Neuronal stem cell (in vitro differentiated cells): ENCODE measurements at regions not wholly inside any gene's neighbourhood (a gene's known extent, or its start where the extent isn't known, plus 50 kb on each side); places are given as distances from the start of the nearest gene placed in this dataset.

Experiments
- DNase-seq: peaks from one replicate; pipeline ENCODE4 v3.0.0-alpha.2; 2013; ENCODE audit warnings: low spot score
- H2AFZ ChIP-seq: one replicate; pipeline ENCODE4 v1.6.1; 2013; ENCODE audit warnings: mild to moderate bottlenecking, low read length, inconsistent platforms
- H2AK5ac ChIP-seq: 2 replicates; pipeline ENCODE4 v1.6.1; 2013; ENCODE audit warnings: low read depth, mild to moderate bottlenecking, inconsistent platforms, low read length, moderate library complexity, mixed read lengths
- H2BK120ac ChIP-seq: 2 replicates; pipeline ENCODE4 v1.6.1; 2013; ENCODE audit warnings: low read depth, mild to moderate bottlenecking, inconsistent platforms, low read length, moderate library complexity, mixed read lengths
- H2BK12ac ChIP-seq: one replicate; pipeline ENCODE4 v1.6.1; 2013; ENCODE audit warnings: low read length, inconsistent platforms
- H2BK15ac ChIP-seq: 2 replicates; pipeline ENCODE4 v1.6.1; 2013; ENCODE audit warnings: mild to moderate bottlenecking, low read length, inconsistent platforms, mixed read lengths
- H2BK5ac ChIP-seq: one replicate; pipeline ENCODE4 v1.6.1; 2013; ENCODE audit warnings: inconsistent platforms, mild to moderate bottlenecking, low read length, moderate library complexity
- H3K14ac ChIP-seq: one replicate; pipeline ENCODE4 v1.6.1; 2013; ENCODE audit warnings: low read length, inconsistent platforms
- H3K18ac ChIP-seq: 2 replicates; pipeline ENCODE4 v1.6.1; 2013; ENCODE audit warnings: low read length, inconsistent platforms
- H3K23ac ChIP-seq: 2 replicates; pipeline ENCODE4 v1.6.1; 2013; ENCODE audit warnings: low read depth, mild to moderate bottlenecking, mixed read lengths, low read length, inconsistent platforms; ENCODE audit not compliant: poor library complexity
- H3K27ac ChIP-seq: replicated peaks from 3 replicates; pipeline ENCODE4 v1.5.1; 2013; ENCODE audit warnings: low read length, inconsistent platforms
- H3K27me3 ChIP-seq, 3 experiments: 2 replicates each; pipeline ENCODE4 v1.6.1; 2013; ENCODE audit warnings: low read length in 3 of 3, mild to moderate bottlenecking in 2 of 3, inconsistent platforms in 1 of 3, low read depth in 1 of 3, mixed read lengths in 1 of 3, moderate library complexity in 1 of 3; ENCODE audit not compliant: control insufficient read depth in 3 of 3, insufficient read depth in 3 of 3
- H3K36me3 ChIP-seq, 2 donors: replicated peaks in 1 of 2; 2 replicates each; pipeline ENCODE4 v1.6.1; 2013; ENCODE audit warnings: low read length in 2 of 2; ENCODE audit not compliant: control insufficient read depth in 2 of 2, insufficient read depth in 2 of 2
- H3K4ac ChIP-seq: 2 replicates; pipeline ENCODE4 v1.6.1; 2013; ENCODE audit warnings: inconsistent platforms, mild to moderate bottlenecking, low read length, moderate library complexity
- H3K4me1 ChIP-seq, 2 donors: 1 replicate in 1 of 2; 2 replicates in 1 of 2; pipeline ENCODE4 v1.6.1; 2013; ENCODE audit warnings: low read length in 2 of 2, low read depth in 1 of 2; ENCODE audit not compliant: control insufficient read depth in 2 of 2, insufficient read depth in 1 of 2
- H3K4me2 ChIP-seq: one replicate; pipeline ENCODE4 v1.6.1; 2013; ENCODE audit warnings: mild to moderate bottlenecking, low read length, inconsistent platforms; ENCODE audit not compliant: insufficient read depth, poor library complexity, severe bottlenecking
- H3K4me3 ChIP-seq, 2 donors: 2 replicates each; pipeline ENCODE4 v1.5.1; 2013; ENCODE audit warnings: low read length in 2 of 2, mild to moderate bottlenecking in 2 of 2, inconsistent platforms in 1 of 2, moderate library complexity in 1 of 2
- H3K79me1 ChIP-seq: one replicate; pipeline ENCODE4 v1.6.1; 2013; ENCODE audit warnings: low read depth, mild to moderate bottlenecking, inconsistent platforms, low read length, moderate library complexity
- H3K9ac ChIP-seq: one replicate; pipeline ENCODE4 v1.6.1; 2013; ENCODE audit warnings: mild to moderate bottlenecking, low read depth, low read length, inconsistent platforms; ENCODE audit not compliant: poor library complexity
- H3K9me3 ChIP-seq, 2 donors: replicated peaks in 1 of 2; 2 replicates each; pipeline versions ENCODE3 to v1.6.1; 2013; ENCODE audit warnings: low read length in 2 of 2, mild to moderate bottlenecking in 2 of 2, inconsistent platforms in 1 of 2, low read depth in 1 of 2, mixed read lengths in 1 of 2, moderate library complexity in 1 of 2; ENCODE audit not compliant: control insufficient read depth in 2 of 2, insufficient read depth in 1 of 2
- H4K8ac ChIP-seq: one replicate; pipeline ENCODE4 v1.6.1; 2013; ENCODE audit warnings: low read depth, mild to moderate bottlenecking, inconsistent platforms, low read length, moderate library complexity
- H4K91ac ChIP-seq: one replicate; pipeline ENCODE4 v1.6.1; 2013; ENCODE audit warnings: low read length, low read depth, mild to moderate bottlenecking, inconsistent platforms; ENCODE audit not compliant: poor library complexity
- WGBS, 2 donors: extraction: QIAGEN DNeasy Blood & Tissue Kit; methylation state at CpG; one replicate each; pipeline ENCODE4 v1.1.7; 2013; ENCODE audit warnings: missing lambda C conversion rate in 2 of 2, mixed read lengths in 1 of 2; ENCODE audit not compliant: insufficient read length in 2 of 2, insufficient replicate concordance in 1 of 2; ENCODE audit errors: extremely low coverage in 2 of 2; 5-methylcytosine and 5-hydroxymethylcytosine counted together

DNA sequence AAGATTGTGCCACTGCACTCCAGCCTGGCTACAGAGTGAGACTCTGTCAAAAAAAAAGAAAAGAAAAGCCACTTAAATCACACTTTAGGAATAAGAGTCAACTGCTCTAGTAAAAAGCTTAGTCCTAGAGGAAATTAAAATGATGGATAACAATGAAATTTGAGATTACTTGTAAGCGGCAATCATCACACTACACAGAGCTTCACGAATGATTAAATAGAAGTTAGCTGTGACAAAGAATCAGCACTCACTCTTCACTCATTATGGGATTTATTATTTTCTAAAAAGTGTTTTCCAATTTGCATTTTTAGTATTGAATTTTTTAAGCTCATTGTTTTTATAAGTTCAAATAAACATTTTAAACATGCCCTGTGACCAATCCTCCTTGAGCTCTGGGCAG lies 718.0 kb downstream of the UTRN start:
- Histone ChIP-seq H2AFZ (no peak overlapping the region), H3K9ac (no peak overlapping the region), H2BK15ac (no peak overlapping the region), H3K14ac (no peak overlapping the region), H2BK120ac (no peak overlapping the region), H2BK12ac (no peak overlapping the region), H3K4me1 (no peaks in the 10 kb centered on the region), H3K4me2 (no peak overlapping the region), H4K91ac (no peak overlapping the region), H3K9me3 (no peaks in the 10 kb centered on the region), H3K18ac (no peak overlapping the region), H3K27ac (no peak overlapping the region), H3K4me3 (no peak overlapping the region), H4K8ac (no peak overlapping the region), H3K27me3 (no peaks in the 10 kb centered on the region), H2BK5ac (no peak overlapping the region), H3K79me1 (no peaks in the 10 kb centered on the region), H3K36me3 (no peaks in the 10 kb centered on the region), H3K4ac (no peak overlapping the region), H3K23ac (no peak overlapping the region), H2AK5ac (no peak overlapping the region)
- no CpG with 5 or more reads among the region's 2 CpGs for WGBS, 2 donors
- DNase-seq, result no peak

DNA sequence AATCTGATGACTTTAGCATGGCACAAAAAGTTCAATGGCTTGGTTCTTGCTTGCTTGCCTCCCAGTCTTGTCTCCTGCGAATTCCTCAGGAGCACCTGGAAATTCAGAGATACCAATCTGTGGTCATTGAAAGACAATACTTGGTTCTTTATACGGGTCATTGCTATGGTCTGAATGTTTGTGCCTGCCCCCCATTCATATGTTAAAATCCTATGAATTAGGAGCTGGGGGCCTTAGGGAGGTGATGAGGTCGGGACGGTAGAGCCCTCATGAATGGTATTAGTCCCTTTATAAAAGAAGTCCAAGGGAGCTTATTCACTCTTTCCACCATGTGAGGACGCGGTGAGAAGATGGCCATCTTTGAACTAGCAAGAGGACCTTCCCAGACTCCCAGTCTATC lies 721.8 kb downstream of the UTRN start:
- Histone ChIP-seq H2AK5ac (no peak overlapping the region), H3K14ac (no peak overlapping the region), H3K79me1 (no peaks in the 10 kb centered on the region), H3K9me3 (no peaks in the 10 kb centered on the region), H2BK15ac (no peak overlapping the region), H4K8ac (no peak overlapping the region), H2BK120ac (no peak overlapping the region), H3K9ac (no peak overlapping the region), H3K4ac (no peak overlapping the region), H3K4me3 (no peak overlapping the region), H2AFZ (no peak overlapping the region), H3K4me1 (no peaks in the 10 kb centered on the region), H3K36me3 (no peaks in the 10 kb centered on the region), H3K23ac (no peak overlapping the region), H3K18ac (no peak overlapping the region), H2BK5ac (no peak overlapping the region), H3K4me2 (no peak overlapping the region), H2BK12ac (no peak overlapping the region), H3K27me3 (no peaks in the 10 kb centered on the region), H4K91ac (no peak overlapping the region), H3K27ac (no peak overlapping the region)
- DNase-seq, result no peak
- no CpG with 5 or more reads among the region's 6 CpGs for WGBS, 2 donors

DNA sequence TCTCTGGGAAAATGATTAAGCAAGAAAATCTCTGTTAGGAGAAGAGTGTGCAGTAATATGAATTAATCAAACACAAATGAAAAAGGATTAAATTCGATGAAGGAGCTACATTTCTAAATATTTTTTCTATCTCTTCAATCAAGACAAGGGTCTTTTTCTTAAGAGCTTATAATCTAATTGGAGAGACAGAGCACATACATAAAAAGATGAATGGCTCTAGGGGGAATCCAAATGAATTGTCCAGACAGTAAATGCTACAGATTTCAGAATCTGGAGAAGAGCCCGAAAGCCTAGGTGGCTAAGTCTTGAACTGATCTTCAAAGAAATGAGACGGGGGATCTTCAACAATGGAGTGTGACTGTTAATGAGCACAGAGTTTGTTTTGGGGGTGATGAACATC lies 723.6 kb downstream of the UTRN start:
- H3K27ac ChIP-seq, result no peak overlapping the region
- no peaks in the 10 kb centered on the region for H3K9me3 ChIP-seq
- H3K36me3 ChIP-seq, result no peaks in the 10 kb centered on the region
- no peak overlapping the region for H4K8ac ChIP-seq
- H3K18ac ChIP-seq, result no peak overlapping the region
- no peak overlapping the region for H3K14ac ChIP-seq
- H2AK5ac ChIP-seq, result no peak overlapping the region
- no CpG with 5 or more reads among the region's 3 CpGs for WGBS, 2 donors
- no peak overlapping the region for H4K91ac ChIP-seq
- no peak overlapping the region for H2AFZ ChIP-seq
- H3K4me2 ChIP-seq, result no peak overlapping the region
- H3K9ac ChIP-seq, result no peak overlapping the region
- no peak overlapping the region for H2BK12ac ChIP-seq
- no peaks in the 10 kb centered on the region for H3K4me1 ChIP-seq
- no peak overlapping the region for H2BK15ac ChIP-seq
- no peak overlapping the region for H3K4me3 ChIP-seq
- no peak overlapping the region for H2BK120ac ChIP-seq
- DNase-seq, result no peak
- H3K79me1 ChIP-seq, result no peaks in the 10 kb centered on the region
- H2BK5ac ChIP-seq, result no peak overlapping the region
- H3K4ac ChIP-seq, result no peak overlapping the region
- H3K23ac ChIP-seq, result no peak overlapping the region
- H3K27me3 ChIP-seq, result no peaks in the 10 kb centered on the region

DNA sequence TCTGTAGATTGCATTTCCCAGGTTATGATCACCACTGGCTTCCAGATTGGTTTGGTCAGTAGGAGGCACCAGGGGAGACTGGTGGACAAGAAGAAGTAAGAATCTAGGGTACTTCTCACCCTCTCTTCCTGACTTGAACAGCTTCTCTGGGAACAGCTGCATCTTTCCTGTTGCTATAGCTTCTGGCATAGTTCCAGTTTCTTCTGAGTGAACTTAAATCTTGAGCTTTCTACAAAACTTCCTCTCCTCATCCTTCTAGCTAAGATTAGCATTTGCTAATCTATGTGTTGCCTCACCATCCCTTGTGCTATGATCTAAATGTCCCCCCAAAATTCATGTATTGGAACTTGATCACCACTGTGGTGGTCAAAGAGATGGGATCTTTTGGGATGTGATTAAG lies 724.6 kb downstream of the UTRN start:
- Histone ChIP-seq H3K4me2 (no peak overlapping the region), H3K18ac (no peak overlapping the region), H3K14ac (no peak overlapping the region), H3K4me1 (no peaks in the 10 kb centered on the region), H4K91ac (no peak overlapping the region), H3K9ac (no peak overlapping the region), H3K23ac (no peak overlapping the region), H3K9me3 (no peaks in the 10 kb centered on the region), H3K36me3 (no peaks in the 10 kb centered on the region), H3K4me3 (no peak overlapping the region), H2BK120ac (no peak overlapping the region), H2BK12ac (no peak overlapping the region), H3K27me3 (no peaks in the 10 kb centered on the region), H4K8ac (no peak overlapping the region), H3K27ac (no peak overlapping the region), H2AFZ (no peak overlapping the region), H3K79me1 (no peaks in the 10 kb centered on the region), H2BK15ac (no peak overlapping the region), H2AK5ac (no peak overlapping the region), H2BK5ac (no peak overlapping the region), H3K4ac (no peak overlapping the region)
- no peak for DNase-seq
